Mesodermal cell (in vitro differentiated cells): ENCODE measurements at regions not wholly inside any gene's neighbourhood (a gene's known extent, or its start where the extent isn't known, plus 50 kb on each side); places are given as distances from the start of the nearest gene placed in this dataset.

Experiments used
- H3K27ac ChIP-seq: 2 replicates; pipeline ENCODE4 v1.7.0; 2013; ENCODE audit warnings: mild to moderate bottlenecking, low read depth, low read length, moderate library complexity; ENCODE audit not compliant: severe bottlenecking
- H3K36me3 ChIP-seq: 2 replicates; pipeline ENCODE4 v1.7.1; 2013; ENCODE audit warnings: mild to moderate bottlenecking, low read length, moderate library complexity; ENCODE audit not compliant: control insufficient read depth, insufficient read depth
- H3K4me1 ChIP-seq: one replicate; pipeline ENCODE4 v1.7.1; 2013; ENCODE audit warnings: mild to moderate bottlenecking, low read length; ENCODE audit not compliant: insufficient read depth, control insufficient read depth, poor library complexity, severe bottlenecking
- H3K4me3 ChIP-seq: 2 replicates; pipeline ENCODE4 v1.7.0; 2013; ENCODE audit warnings: low read length, control low read depth, mild to moderate bottlenecking; ENCODE audit not compliant: insufficient read depth, poor library complexity, severe bottlenecking; ENCODE audit errors: extremely low read depth
- H3K9me3 ChIP-seq: 2 replicates; pipeline ENCODE4 v1.7.1; 2013; ENCODE audit warnings: mild to moderate bottlenecking, low read length, moderate library complexity; ENCODE audit not compliant: control insufficient read depth
- WGBS, 2 experiments: methylation state at CpG; one replicate each; pipeline ENCODE4 v1.1.5; 2013; ENCODE audit warnings: missing lambda C conversion rate in 2 of 2; ENCODE audit not compliant: insufficient coverage in 2 of 2; 5-methylcytosine and 5-hydroxymethylcytosine counted together

DNA sequence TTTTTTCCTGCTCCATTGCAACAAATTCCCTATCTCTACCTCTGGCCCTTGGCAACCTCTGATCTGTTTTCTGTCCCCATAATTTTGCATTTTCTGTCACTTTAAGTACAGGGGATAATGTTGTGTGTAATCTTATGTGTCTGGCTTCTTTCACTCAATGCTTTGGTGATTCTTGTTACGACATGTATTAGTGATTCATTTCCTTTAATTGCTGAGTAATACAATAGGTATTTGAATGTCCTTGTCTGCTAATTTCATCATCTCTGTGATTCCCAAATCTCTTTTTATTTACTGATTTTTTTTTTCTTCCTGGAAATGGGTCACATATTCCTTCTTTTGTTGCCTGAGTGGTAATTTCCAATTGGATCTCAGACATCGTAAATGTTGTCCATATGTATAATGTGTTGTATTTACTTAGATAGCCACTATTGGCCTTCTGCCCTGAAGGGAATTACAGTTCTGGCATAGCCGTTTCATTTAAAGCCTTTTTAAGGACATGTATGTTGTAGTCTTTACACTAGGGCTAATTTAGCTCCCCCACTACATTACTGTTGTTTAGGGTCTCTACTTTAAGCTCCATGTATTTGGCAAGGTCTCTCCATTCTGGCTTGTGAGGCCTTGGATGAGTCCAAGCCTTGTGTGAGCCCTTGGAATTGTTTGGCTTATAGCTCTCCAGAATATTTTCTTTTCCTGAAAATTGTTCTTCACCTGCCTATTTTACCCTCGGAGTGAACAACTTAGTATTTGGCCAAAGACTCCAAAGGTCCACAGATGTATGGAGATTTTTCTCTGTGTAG is 683.8 kb downstream of the LRRC70 start:
- H3K4me1 ChIP-seq, result peaks cover 8% of the 10 kb centered on the region
- H3K4me3 ChIP-seq, result no peak overlapping the region
- peak overlapping the region; percentile 96 for H3K27ac ChIP-seq
- no peaks in the 10 kb centered on the region for H3K9me3 ChIP-seq
- H3K36me3 ChIP-seq, result no peaks in the 10 kb centered on the region
- WGBS, 2 experiments, result no CpG with 5 or more reads among the region's 4 CpGs

DNA sequence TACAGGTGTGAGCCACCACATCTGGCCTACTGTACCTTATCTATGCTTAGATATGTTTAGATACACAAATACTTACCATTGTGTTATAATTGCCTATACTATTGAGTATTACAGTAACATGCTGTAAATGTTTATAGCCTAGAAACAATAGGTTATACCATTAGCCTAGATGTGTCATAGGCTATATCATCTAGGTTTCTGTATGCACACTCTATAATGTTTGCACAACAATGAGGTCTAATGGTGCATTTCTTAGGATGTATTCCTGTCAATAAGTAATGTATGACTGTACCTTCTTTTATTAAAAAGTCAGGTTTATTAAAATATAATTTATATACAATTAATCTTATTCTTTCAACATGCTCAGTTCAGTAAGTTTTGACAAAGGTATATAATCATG is 683.1 kb downstream of the LRRC70 start:
- H3K9me3 ChIP-seq, result no peaks in the 10 kb centered on the region
- H3K4me3 ChIP-seq, result no peak overlapping the region
- H3K27ac ChIP-seq, result peak overlapping the region; percentile 96
- no peaks in the 10 kb centered on the region for H3K36me3 ChIP-seq
- H3K4me1 ChIP-seq, result peaks cover 8% of the 10 kb centered on the region

DNA sequence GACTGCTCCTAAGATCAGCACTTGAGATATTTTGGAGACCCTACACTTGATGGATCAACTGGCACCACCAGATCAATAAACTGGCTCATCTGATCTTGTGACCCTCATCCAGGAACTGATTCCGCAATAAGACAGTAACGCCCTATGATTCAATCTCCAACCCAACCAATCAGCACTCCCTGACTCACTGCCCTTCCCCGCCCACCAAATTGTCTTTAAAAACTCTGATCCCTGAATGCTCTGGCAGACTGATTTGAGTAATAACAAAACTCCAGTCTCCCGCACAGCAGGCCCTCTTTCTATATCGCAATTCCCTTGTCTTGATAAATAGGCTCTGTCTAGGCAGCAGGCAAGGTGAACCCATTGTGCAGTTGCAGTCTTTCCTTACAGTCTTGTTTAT is 677.0 kb downstream of the LRRC70 start:
- WGBS, 2 experiments, result 83 to 89% methylated on average over 3 to 5 of the region's 5 CpGs
- no peak overlapping the region for H3K4me3 ChIP-seq
- no peak overlapping the region for H3K27ac ChIP-seq

DNA sequence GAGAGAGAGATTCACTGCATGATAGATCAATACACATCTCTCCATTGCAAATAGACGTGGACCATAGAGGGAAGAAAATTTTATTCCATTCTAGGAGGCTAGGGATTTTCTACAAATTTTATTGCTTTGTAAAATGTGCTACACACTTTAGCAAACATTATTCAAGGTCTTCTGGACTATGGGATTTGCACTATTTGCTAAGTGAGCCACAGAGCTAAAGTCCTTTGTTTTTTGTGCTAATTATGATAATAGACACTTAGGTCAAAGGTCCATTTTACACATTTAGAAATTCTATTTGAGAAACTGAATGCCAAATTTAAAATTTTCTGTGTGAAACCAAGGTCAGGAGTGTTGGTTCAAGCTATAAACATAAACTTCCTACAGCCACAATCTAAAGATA is 672.3 kb downstream of the LRRC70 start:
- Histone ChIP-seq H3K36me3 (no peaks in the 10 kb centered on the region), H3K4me3 (no peak overlapping the region), H3K27ac (no peak overlapping the region), H3K9me3 (no peaks in the 10 kb centered on the region), H3K4me1 (no peaks in the 10 kb centered on the region)
- no CpG with 5 or more reads among the region's 1 CpG for WGBS, 2 experiments

More for the DNA sequence above, 677.0 kb downstream of the LRRC70 start:
- H3K4me1 ChIP-seq, result no peaks in the 10 kb centered on the region
- no peaks in the 10 kb centered on the region for H3K9me3 ChIP-seq
- no peaks in the 10 kb centered on the region for H3K36me3 ChIP-seq

DNA sequence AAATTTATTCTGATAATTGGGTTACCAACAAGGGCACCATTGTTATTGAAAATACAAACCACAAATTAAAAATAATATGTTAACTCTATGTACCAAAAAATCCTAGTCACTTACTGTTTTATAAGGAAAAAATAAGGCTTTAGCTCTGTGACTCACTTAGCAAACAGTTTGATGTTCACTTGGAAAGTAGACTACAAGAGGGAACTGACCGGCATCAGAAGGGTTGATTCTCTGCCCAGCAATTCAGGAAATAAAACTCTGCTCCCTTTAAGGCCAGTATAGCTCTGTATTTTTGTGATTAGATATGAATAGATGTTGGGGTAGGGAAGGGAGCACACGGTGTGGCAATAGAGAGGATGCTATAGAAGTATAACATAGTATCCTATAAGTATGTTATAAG is 671.3 kb downstream of the LRRC70 start:
- no peaks in the 10 kb centered on the region for H3K9me3 ChIP-seq
- no peaks in the 10 kb centered on the region for H3K4me1 ChIP-seq
- H3K36me3 ChIP-seq, result no peaks in the 10 kb centered on the region
- no peak overlapping the region for H3K4me3 ChIP-seq
- WGBS, 2 experiments, result 100% methylated on average over 1 of the region's 2 CpGs; no CpG with 5 or more reads in 1 of the 2 experiments
- no peak overlapping the region for H3K27ac ChIP-seq

DNA sequence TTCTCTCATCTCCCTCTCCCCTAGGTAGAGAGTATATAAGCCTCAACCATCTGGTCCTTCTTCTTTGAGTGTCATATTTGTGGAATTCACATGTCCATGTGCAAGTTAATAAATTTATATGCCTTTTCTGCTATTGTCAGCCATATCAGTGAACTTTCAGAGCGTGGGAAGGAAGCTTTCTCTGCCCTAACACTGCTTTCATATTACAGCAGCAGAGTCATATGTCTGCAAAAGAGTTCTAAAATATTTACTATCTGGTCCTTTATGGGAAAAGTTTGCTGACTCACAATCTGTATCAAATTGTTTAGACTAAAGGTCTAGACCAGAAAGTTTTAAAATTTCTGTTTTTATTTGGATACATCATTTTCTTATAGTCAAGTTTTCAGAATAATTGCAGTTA is 669.0 kb downstream of the LRRC70 start:
- Histone ChIP-seq H3K36me3 (no peaks in the 10 kb centered on the region), H3K27ac (no peak overlapping the region), H3K9me3 (no peaks in the 10 kb centered on the region), H3K4me3 (no peak overlapping the region), H3K4me1 (no peaks in the 10 kb centered on the region)
- no CpG with 5 or more reads among the region's 1 CpG for WGBS, 2 experiments

DNA sequence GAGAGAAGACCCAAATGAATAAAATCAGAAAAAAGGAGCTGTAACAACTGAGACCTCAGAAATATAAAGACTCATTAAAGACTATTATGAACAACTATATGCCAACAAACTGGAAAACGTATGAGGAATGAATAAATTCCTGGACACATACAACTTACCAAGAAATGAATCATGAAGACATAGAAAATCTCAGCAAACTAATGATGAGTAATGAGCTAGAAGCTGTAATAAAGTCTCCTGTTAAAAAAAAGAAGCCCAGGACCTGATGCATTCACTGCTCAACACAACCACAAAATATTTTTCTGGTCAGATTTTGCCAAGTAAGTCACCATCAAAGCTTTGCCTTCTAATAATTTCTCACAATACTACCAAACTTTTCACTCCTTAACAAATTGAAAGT is 666.7 kb downstream of the LRRC70 start:
- H3K9me3 ChIP-seq, result no peaks in the 10 kb centered on the region
- H3K4me1 ChIP-seq, result no peaks in the 10 kb centered on the region
- no peak overlapping the region for H3K27ac ChIP-seq
- WGBS, 2 experiments, result no CpG with 5 or more reads among the region's 1 CpG
- H3K4me3 ChIP-seq, result no peak overlapping the region
- H3K36me3 ChIP-seq, result no peaks in the 10 kb centered on the region

DNA sequence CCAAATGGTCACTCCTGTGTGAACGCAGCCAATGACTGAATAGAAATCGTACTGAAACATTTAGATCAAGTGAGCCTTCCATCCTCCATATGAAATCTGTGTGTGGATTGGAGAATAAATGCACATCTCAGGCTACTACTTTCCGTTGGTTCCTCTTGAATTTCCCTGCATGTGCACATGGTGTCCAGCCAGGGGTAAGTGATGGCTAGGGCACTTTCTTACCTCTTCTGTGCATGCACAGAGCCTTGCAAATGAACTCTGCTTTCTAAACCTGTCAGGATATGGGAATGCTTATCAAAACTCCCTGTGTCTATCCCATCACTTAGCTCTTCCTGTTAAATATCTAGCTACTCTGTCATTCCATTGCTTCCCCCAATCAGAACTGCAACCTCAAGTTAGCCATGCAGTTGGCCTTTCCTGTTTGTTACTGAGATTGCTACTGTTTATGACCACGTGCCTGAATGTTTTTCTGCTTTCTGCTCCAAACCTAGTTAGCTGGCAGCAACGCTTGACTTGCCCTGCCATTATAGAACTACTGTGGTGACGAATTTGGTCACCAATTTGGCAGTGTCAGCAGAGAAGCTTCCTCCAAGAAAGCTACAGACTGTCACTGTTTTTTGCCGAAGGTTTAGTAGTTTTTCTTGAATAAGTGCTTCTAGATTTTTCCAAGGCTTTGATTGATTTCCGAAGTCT is 661.6 kb downstream of the LRRC70 start:
- H3K9me3 ChIP-seq, result no peaks in the 10 kb centered on the region

DNA sequence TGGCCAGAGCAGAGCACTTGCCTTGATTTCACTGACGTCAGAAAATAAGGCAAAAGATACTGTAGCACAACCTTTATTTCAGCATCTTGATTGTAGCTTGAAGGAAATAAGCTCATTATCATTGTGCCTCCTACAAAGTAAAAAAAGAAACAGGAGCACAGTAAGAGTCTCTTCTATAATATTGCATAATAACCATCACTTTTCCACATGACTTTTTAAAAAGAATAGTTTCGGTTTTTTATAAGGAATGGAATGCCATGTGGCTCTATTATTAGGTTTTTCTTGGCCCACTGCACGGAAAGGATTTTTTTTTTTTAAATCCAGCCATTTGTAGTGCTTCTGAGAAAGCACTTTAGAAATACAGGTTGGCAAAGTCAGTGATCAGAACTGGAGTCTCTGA is 655.3 kb downstream of the LRRC70 start:
- Histone ChIP-seq H3K4me3 (no peak overlapping the region), H3K9me3 (no peaks in the 10 kb centered on the region), H3K27ac (no peak overlapping the region), H3K4me1 (no peaks in the 10 kb centered on the region), H3K36me3 (no peaks in the 10 kb centered on the region)
- 67 to 100% methylated on average over 1 of the region's 3 CpGs for WGBS, 2 experiments

More for the DNA sequence above, 661.6 kb downstream of the LRRC70 start:
- 84 to 89% methylated on average over 7 of the region's 8 CpGs for WGBS, 2 experiments
- peak overlapping the region; percentile 57 for H3K27ac ChIP-seq
- H3K4me1 ChIP-seq, result no peaks in the 10 kb centered on the region
- H3K4me3 ChIP-seq, result no peak overlapping the region
- no peaks in the 10 kb centered on the region for H3K36me3 ChIP-seq

DNA sequence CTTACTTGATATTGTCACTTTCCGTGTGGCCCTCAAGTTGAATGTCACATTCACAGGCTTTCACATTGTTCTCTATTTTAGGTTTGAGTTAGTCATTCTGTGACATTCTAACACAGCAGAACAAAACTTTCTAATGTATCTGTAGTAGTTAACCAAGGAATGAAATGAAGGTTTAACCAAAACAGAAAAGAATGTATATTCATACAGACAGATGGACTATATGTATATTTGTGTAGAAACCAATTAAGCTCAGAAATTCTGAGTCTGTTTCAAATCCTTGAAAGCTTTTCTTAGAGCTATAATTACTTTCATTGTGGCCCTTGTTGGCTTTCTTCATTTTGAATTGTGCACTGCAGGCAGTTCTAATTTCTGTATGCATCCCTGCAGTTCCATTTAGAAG is 654.7 kb downstream of the LRRC70 start:
- Histone ChIP-seq H3K27ac (no peak overlapping the region), H3K36me3 (no peaks in the 10 kb centered on the region), H3K4me3 (no peak overlapping the region), H3K9me3 (no peaks in the 10 kb centered on the region), H3K4me1 (no peaks in the 10 kb centered on the region)
- WGBS, 2 experiments, result no CpG with 5 or more reads among the region's 1 CpG

DNA sequence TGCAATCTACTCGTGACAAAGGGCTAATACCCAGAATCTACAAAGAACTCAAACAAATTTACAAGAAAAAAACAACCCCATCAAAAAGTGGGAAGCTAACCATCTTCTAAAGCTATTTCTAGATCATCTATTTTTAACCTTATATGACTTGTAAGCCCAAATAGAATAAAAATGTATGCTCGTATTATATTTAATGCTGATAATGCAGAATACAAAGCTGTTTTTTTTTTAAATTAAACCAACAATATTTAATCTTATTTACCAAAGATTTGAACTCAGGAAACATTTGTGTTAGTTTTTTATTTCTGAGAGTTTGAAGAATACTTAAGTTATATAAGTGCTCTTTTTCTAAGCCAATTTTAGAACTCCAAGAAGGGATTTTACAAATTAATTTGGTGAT is 652.1 kb downstream of the LRRC70 start:
- Histone ChIP-seq H3K4me3 (no peak overlapping the region), H3K36me3 (no peaks in the 10 kb centered on the region), H3K9me3 (no peaks in the 10 kb centered on the region), H3K4me1 (no peaks in the 10 kb centered on the region), H3K27ac (no peak overlapping the region)
- WGBS, 2 experiments, result no CpG with 5 or more reads among the region's 2 CpGs
